HG03280 (cell line): ENCODE measurements at regions not wholly inside any gene's neighbourhood (a gene's known extent, or its start where the extent isn't known, plus 50 kb on each side); places are given as distances from the start of the nearest gene placed in this dataset.
"Not testable (repeated sequence)": the region's sequence is repeated elsewhere in the genome, so short reads cannot be mapped to it uniquely, and the experiment has no call there.

ENCODE experiments used
- ATAC-seq: cut with Tn5 transposase; IDR thresholded peaks from one replicate; pipeline ENCODE4 v1.9.1; 2021; ENCODE audit warnings: mild to moderate bottlenecking, moderate library complexity; ENCODE audit not compliant: unreplicated experiment

GRCh38 chr7:68977385-68978055 lies 620.8 kb upstream of the AUTS2 start:
- ATAC-seq, result no peak

GRCh38 chr7:68978710-68979109 lies 619.6 kb upstream of the AUTS2 start:
- no peak for ATAC-seq

GRCh38 chr7:68980011-68980410 lies 618.3 kb upstream of the AUTS2 start:
- no peak for ATAC-seq

GRCh38 chr7:68980432-68980831 lies 617.8 kb upstream of the AUTS2 start:
- not testable (repeated sequence) for ATAC-seq

GRCh38 chr7:68984306-68984705 lies 614.0 kb upstream of the AUTS2 start:
- no peak for ATAC-seq

GRCh38 chr7:68994841-68995240 lies 603.4 kb upstream of the AUTS2 start:
- ATAC-seq, result no peak

- ATAC-seq, result no peak
These were observed 600.1 kb upstream of the AUTS2 start for GRCh38 chr7:68998136-68998535.

- no peak for ATAC-seq
These were observed 595.9 kb upstream of the AUTS2 start for GRCh38 chr7:69002416-69002815.

GRCh38 chr7:69012149-69012548 lies 586.1 kb upstream of the AUTS2 start:
- no peak for ATAC-seq

GRCh38 chr7:69017208-69017607 lies 581.1 kb upstream of the AUTS2 start:
- no peak for ATAC-seq

- ATAC-seq, result no peak
These were observed 580.1 kb upstream of the AUTS2 start for GRCh38 chr7:69018200-69018599.

GRCh38 chr7:69019437-69019836 lies 578.8 kb upstream of the AUTS2 start:
- ATAC-seq, result no peak

- ATAC-seq, result no peak
These were observed 577.7 kb upstream of the AUTS2 start for GRCh38 chr7:69020536-69020935.

GRCh38 chr7:69025249-69025648 lies 573.0 kb upstream of the AUTS2 start:
- no peak for ATAC-seq

GRCh38 chr7:69032848-69033247 lies 565.4 kb upstream of the AUTS2 start:
- no peak for ATAC-seq

- no peak for ATAC-seq
These were observed 562.4 kb upstream of the AUTS2 start for GRCh38 chr7:69035826-69036225.

GRCh38 chr7:69036301-69036700 lies 562.0 kb upstream of the AUTS2 start:
- no peak for ATAC-seq

- ATAC-seq, result no peak
These were observed 559.4 kb upstream of the AUTS2 start for GRCh38 chr7:69038915-69039314.

- no peak for ATAC-seq
These were observed 556.1 kb upstream of the AUTS2 start for GRCh38 chr7:69042138-69042537.

GRCh38 chr7:69047151-69047754 lies 551.0 kb upstream of the AUTS2 start:
- ATAC-seq, result no peak

- no peak for ATAC-seq
These were observed 548.9 kb upstream of the AUTS2 start for GRCh38 chr7:69049326-69049725.

- no peak for ATAC-seq
These were observed 545.8 kb upstream of the AUTS2 start for GRCh38 chr7:69052447-69052846.

- ATAC-seq, result no peak
These were observed 537.8 kb upstream of the AUTS2 start for GRCh38 chr7:69060516-69060915.
